ENCODE measurements at regions not wholly inside any gene's neighbourhood (a gene's known extent, or its start where the extent isn't known, plus 50 kb on each side); places are given as distances from the start of the nearest gene placed in this dataset.

GRCh38 chr13:106683918-106684317 is 116.0 kb upstream of the ARGLU1 start:
- DNase-seq: no peak

GRCh38 chr13:106683179-106683578 is 115.2 kb upstream of the ARGLU1 start:
- no peak for DNase-seq

- no peak for DNase-seq
Measured at GRCh38 chr13:106681997-106682396, 114.1 kb upstream of the ARGLU1 start.

- DNase-seq: no peak
Measured at GRCh38 chr13:106681536-106681935, 113.6 kb upstream of the ARGLU1 start.

- no peak for DNase-seq
Measured at GRCh38 chr13:106680796-106681472, 113.0 kb upstream of the ARGLU1 start.

GRCh38 chr13:106678646-106679418 is 110.9 kb upstream of the ARGLU1 start:
- DNase-seq: no peak

GRCh38 chr13:106675311-106675710 is 107.4 kb upstream of the ARGLU1 start:
- DNase-seq: no peak

GRCh38 chr13:106660746-106661625 is 93.0 kb upstream of the ARGLU1 start:
- no peak for DNase-seq

- DNase-seq: no peak
Measured at GRCh38 chr13:106657104-106657503, 89.2 kb upstream of the ARGLU1 start.

GRCh38 chr13:106656186-106656585 is 88.2 kb upstream of the ARGLU1 start:
- DNase-seq: no peak

GRCh38 chr13:106651442-106651841 is 83.5 kb upstream of the ARGLU1 start:
- DNase-seq: no peak

- DNase-seq: no peak
Measured at GRCh38 chr13:106650690-106651205, 82.8 kb upstream of the ARGLU1 start.

GRCh38 chr13:106649495-106649894 is 81.6 kb upstream of the ARGLU1 start:
- no peak for DNase-seq

GRCh38 chr13:106640515-106640914 is 72.6 kb upstream of the ARGLU1 start:
- no peak for DNase-seq

GRCh38 chr13:106637519-106637918 is 69.6 kb upstream of the ARGLU1 start:
- DNase-seq: no peak

- DNase-seq: no peak
Measured at GRCh38 chr13:106636492-106636891, 68.6 kb upstream of the ARGLU1 start.

- no peak for DNase-seq
Measured at GRCh38 chr13:106635616-106636015, 67.7 kb upstream of the ARGLU1 start.

GRCh38 chr13:106633321-106633720 is 65.4 kb upstream of the ARGLU1 start:
- DNase-seq: no peak

- no peak for DNase-seq
Measured at GRCh38 chr13:106630650-106631049, 62.7 kb upstream of the ARGLU1 start.

- DNase-seq: no peak
Measured at GRCh38 chr13:106630162-106630561, 62.2 kb upstream of the ARGLU1 start.

- no peak for DNase-seq
Measured at GRCh38 chr13:106628936-106629659, 61.2 kb upstream of the ARGLU1 start.

- DNase-seq: no peak
Measured at GRCh38 chr13:106626473-106626872, 58.5 kb upstream of the ARGLU1 start.

- no peak for DNase-seq
Measured at GRCh38 chr13:106625578-106625977, 57.6 kb upstream of the ARGLU1 start.

Measured in DMS 273 treated with DMSO at 0.1 percent for 48 hours (cell line).